B cell (primary cell): ENCODE measurements at regions not wholly inside any gene's neighbourhood (a gene's known extent, or its start where the extent isn't known, plus 50 kb on each side); places are given as distances from the start of the nearest gene placed in this dataset.

Source experiments
- EZH2 ChIP-seq: IDR thresholded peaks from 2 replicates; pipeline ENCODE4 v1.6.1; 2012; ENCODE audit warnings: borderline replicate concordance, low read depth, mild to moderate bottlenecking, moderate library complexity, low read length; ENCODE audit not compliant: insufficient read depth, poor library complexity, severe bottlenecking
- TF ChIP-seq, protein P1 (sequence below): fragments of 200-600 bp; IDR thresholded peaks from one replicate; pipeline ENCODE4 v1.8.0; 2022; ENCODE audit warnings: antibody characterized with exemption, mild to moderate bottlenecking

- no peak for TF ChIP-seq EZH2
- TF ChIP-seq, protein P1, sequence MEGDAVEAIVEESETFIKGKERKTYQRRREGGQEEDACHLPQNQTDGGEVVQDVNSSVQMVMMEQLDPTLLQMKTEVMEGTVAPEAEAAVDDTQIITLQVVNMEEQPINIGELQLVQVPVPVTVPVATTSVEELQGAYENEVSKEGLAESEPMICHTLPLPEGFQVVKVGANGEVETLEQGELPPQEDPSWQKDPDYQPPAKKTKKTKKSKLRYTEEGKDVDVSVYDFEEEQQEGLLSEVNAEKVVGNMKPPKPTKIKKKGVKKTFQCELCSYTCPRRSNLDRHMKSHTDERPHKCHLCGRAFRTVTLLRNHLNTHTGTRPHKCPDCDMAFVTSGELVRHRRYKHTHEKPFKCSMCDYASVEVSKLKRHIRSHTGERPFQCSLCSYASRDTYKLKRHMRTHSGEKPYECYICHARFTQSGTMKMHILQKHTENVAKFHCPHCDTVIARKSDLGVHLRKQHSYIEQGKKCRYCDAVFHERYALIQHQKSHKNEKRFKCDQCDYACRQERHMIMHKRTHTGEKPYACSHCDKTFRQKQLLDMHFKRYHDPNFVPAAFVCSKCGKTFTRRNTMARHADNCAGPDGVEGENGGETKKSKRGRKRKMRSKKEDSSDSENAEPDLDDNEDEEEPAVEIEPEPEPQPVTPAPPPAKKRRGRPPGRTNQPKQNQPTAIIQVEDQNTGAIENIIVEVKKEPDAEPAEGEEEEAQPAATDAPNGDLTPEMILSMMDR = no peak
Measured at GRCh38 chr1:4301007-4301406, 353.4 kb upstream of the AJAP1 start.
